ENCODE measurements at regions not wholly inside any gene's neighbourhood (a gene's known extent, or its start where the extent isn't known, plus 50 kb on each side); places are given as distances from the start of the nearest gene placed in this dataset.

DNA sequence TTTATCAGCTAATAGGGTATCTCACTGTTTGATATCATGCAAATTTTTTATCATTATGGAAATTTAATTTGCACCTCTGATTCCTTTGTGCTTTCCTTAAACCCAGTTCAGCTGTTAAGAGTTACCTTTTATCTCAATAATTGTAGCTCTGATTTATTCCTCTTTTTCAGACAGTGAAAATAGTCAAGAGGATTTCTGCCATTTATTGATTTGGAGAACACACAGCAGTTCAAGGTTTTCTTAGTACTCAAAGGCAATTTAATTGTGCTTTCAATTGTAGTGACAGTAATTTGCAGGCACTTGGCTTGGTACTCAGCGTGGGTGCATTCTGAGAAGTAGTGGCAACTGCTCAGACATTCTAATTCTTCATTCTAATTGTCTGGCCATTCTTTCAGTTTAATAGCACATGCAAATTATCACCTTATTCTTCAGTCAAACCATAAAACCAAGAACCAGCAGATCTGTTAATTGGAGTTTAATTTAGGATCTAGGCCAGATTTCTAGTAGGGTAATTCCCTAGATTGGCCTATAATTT lies 709.3 kb downstream of the RPS29 start:
- TF ChIP-seq POLR2A (IDR thresholded peaks at IDR 0.05; ENCODE audit: borderline replicate concordance, extremely low read depth, insufficient read depth, insufficient read length) = no peak
- TF ChIP-seq, protein P1, sequence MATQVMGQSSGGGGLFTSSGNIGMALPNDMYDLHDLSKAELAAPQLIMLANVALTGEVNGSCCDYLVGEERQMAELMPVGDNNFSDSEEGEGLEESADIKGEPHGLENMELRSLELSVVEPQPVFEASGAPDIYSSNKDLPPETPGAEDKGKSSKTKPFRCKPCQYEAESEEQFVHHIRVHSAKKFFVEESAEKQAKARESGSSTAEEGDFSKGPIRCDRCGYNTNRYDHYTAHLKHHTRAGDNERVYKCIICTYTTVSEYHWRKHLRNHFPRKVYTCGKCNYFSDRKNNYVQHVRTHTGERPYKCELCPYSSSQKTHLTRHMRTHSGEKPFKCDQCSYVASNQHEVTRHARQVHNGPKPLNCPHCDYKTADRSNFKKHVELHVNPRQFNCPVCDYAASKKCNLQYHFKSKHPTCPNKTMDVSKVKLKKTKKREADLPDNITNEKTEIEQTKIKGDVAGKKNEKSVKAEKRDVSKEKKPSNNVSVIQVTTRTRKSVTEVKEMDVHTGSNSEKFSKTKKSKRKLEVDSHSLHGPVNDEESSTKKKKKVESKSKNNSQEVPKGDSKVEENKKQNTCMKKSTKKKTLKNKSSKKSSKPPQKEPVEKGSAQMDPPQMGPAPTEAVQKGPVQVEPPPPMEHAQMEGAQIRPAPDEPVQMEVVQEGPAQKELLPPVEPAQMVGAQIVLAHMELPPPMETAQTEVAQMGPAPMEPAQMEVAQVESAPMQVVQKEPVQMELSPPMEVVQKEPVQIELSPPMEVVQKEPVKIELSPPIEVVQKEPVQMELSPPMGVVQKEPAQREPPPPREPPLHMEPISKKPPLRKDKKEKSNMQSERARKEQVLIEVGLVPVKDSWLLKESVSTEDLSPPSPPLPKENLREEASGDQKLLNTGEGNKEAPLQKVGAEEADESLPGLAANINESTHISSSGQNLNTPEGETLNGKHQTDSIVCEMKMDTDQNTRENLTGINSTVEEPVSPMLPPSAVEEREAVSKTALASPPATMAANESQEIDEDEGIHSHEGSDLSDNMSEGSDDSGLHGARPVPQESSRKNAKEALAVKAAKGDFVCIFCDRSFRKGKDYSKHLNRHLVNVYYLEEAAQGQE (IDR thresholded peaks at IDR 0.05; ENCODE audit: low read depth) = no peak
- TF ChIP-seq, protein P2, sequence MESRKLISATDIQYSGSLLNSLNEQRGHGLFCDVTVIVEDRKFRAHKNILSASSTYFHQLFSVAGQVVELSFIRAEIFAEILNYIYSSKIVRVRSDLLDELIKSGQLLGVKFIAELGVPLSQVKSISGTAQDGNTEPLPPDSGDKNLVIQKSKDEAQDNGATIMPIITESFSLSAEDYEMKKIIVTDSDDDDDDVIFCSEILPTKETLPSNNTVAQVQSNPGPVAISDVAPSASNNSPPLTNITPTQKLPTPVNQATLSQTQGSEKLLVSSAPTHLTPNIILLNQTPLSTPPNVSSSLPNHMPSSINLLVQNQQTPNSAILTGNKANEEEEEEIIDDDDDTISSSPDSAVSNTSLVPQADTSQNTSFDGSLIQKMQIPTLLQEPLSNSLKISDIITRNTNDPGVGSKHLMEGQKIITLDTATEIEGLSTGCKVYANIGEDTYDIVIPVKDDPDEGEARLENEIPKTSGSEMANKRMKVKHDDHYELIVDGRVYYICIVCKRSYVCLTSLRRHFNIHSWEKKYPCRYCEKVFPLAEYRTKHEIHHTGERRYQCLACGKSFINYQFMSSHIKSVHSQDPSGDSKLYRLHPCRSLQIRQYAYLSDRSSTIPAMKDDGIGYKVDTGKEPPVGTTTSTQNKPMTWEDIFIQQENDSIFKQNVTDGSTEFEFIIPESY (IDR thresholded peaks at IDR 0.05; ENCODE audit: extremely low read depth, insufficient replicate concordance, low read length) = no peak
- TF ChIP-seq, protein P3, sequence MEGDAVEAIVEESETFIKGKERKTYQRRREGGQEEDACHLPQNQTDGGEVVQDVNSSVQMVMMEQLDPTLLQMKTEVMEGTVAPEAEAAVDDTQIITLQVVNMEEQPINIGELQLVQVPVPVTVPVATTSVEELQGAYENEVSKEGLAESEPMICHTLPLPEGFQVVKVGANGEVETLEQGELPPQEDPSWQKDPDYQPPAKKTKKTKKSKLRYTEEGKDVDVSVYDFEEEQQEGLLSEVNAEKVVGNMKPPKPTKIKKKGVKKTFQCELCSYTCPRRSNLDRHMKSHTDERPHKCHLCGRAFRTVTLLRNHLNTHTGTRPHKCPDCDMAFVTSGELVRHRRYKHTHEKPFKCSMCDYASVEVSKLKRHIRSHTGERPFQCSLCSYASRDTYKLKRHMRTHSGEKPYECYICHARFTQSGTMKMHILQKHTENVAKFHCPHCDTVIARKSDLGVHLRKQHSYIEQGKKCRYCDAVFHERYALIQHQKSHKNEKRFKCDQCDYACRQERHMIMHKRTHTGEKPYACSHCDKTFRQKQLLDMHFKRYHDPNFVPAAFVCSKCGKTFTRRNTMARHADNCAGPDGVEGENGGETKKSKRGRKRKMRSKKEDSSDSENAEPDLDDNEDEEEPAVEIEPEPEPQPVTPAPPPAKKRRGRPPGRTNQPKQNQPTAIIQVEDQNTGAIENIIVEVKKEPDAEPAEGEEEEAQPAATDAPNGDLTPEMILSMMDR (IDR thresholded peaks at IDR 0.05 in 2 of 3, conservative IDR thresholded peaks at IDR 0.05 in 1 of 3; ENCODE audit: borderline replicate concordance in 1 of 3, insufficient read depth in 1 of 3, low read depth in 2 of 3, low read length in 2 of 3) = no peak
- no peak for TF ChIP-seq SRF (IDR thresholded peaks at IDR 0.05; ENCODE audit: low read depth)
- TF ChIP-seq EZH2 (IDR thresholded peaks at IDR 0.05) = no peak
- no peak for TF ChIP-seq CEBPB (IDR thresholded peaks at IDR 0.05; ENCODE audit: low read depth)
- TF ChIP-seq FOSL1 (IDR thresholded peaks at IDR 0.05; ENCODE audit: low read depth) = no peak
- TF ChIP-seq ZNF274 (IDR thresholded peaks at IDR 0.05; ENCODE audit: low read depth, low read length) = no peak
- no peak for TF ChIP-seq EGR1 (IDR thresholded peaks at IDR 0.05; ENCODE audit: low read depth)
- TF ChIP-seq POLR2AphosphoS5 (IDR thresholded peaks at IDR 0.05; ENCODE audit: low read depth, low read length) = no peak
- no peak for TF ChIP-seq TCF7L2 (IDR thresholded peaks at IDR 0.05; ENCODE audit: borderline replicate concordance, extremely low read depth, insufficient read depth, insufficient read length)
- no peak for TF ChIP-seq EZH2phosphoT487 (IDR thresholded peaks at IDR 0.05; ENCODE audit: borderline replicate concordance)
